ENCODE measurements at regions not wholly inside any gene's neighbourhood (a gene's known extent, or its start where the extent isn't known, plus 50 kb on each side); places are given as distances from the start of the nearest gene placed in this dataset.
"Not testable (repeated sequence)": the region's sequence is repeated elsewhere in the genome, so short reads cannot be mapped to it uniquely, and the experiment has no call there.

GRCh38 chr14:83021323-83021722 is 1487.7 kb upstream of the SEL1L start:
- FAIRE-seq = no peak

GRCh38 chr14:83023369-83023768 is 1489.7 kb upstream of the SEL1L start:
- FAIRE-seq = no peak

GRCh38 chr14:83041224-83041623 is 1507.6 kb upstream of the SEL1L start:
- FAIRE-seq = no peak

GRCh38 chr14:83042858-83043257 is 1509.2 kb upstream of the SEL1L start:
- FAIRE-seq = no peak

GRCh38 chr14:83044001-83044400 is 1510.3 kb upstream of the SEL1L start:
- no peak for FAIRE-seq

- no peak for FAIRE-seq
Measured at GRCh38 chr14:83047059-83047830, 1513.6 kb upstream of the SEL1L start.

- FAIRE-seq = no peak
Measured at GRCh38 chr14:83053022-83053710, 1519.5 kb upstream of the SEL1L start.

GRCh38 chr14:83058068-83058467 is 1524.4 kb upstream of the SEL1L start:
- FAIRE-seq = no peak

- FAIRE-seq = no peak
Measured at GRCh38 chr14:83071888-83072501, 1538.3 kb upstream of the SEL1L start.

- no peak for FAIRE-seq
Measured at GRCh38 chr14:83085136-83085535, 1551.5 kb upstream of the SEL1L start.

GRCh38 chr14:83085725-83086124 is 1552.1 kb upstream of the SEL1L start:
- FAIRE-seq = no peak

- not testable (repeated sequence) for FAIRE-seq
Measured at GRCh38 chr14:83091991-83092956, 1558.6 kb upstream of the SEL1L start.

GRCh38 chr14:83096092-83096491 is 1562.4 kb upstream of the SEL1L start:
- no peak for FAIRE-seq

GRCh38 chr14:83101846-83102245 is 1568.2 kb upstream of the SEL1L start:
- no peak for FAIRE-seq

- no peak for FAIRE-seq
Measured at GRCh38 chr14:83118029-83118428, 1584.4 kb upstream of the SEL1L start.

GRCh38 chr14:83120187-83120586 is 1586.5 kb upstream of the SEL1L start:
- FAIRE-seq = no peak

GRCh38 chr14:83126076-83126475 is 1592.4 kb upstream of the SEL1L start:
- no peak for FAIRE-seq

- FAIRE-seq = no peak
Measured at GRCh38 chr14:83128783-83129182, 1595.1 kb upstream of the SEL1L start.

- FAIRE-seq = no peak
Measured at GRCh38 chr14:83129496-83129895, 1595.8 kb upstream of the SEL1L start.

- no peak for FAIRE-seq
Measured at GRCh38 chr14:83133981-83134645, 1600.5 kb upstream of the SEL1L start.

GRCh38 chr14:83140756-83141155 is 1607.1 kb upstream of the SEL1L start:
- no peak for FAIRE-seq

GRCh38 chr14:83147006-83147405 is 1613.4 kb upstream of the SEL1L start:
- FAIRE-seq = no peak
